ENCODE measurements at regions not wholly inside any gene's neighbourhood (a gene's known extent, or its start where the extent isn't known, plus 50 kb on each side); places are given as distances from the start of the nearest gene placed in this dataset.
"Not testable (repeated sequence)": the region's sequence is repeated elsewhere in the genome, so short reads cannot be mapped to it uniquely, and the experiment has no call there.

- intact Hi-C loops (cut with micrococcal nuclease); H3K4me3 Mint-ChIP-seq; CTCF ChIA-PET; H3K36me3 Mint-ChIP-seq; POLR2A ChIA-PET; H3K9me3 Mint-ChIP-seq; H3K4me1 Mint-ChIP-seq (ENCODE audit: low read depth); H3K27ac Mint-ChIP-seq; DNase-seq: not testable (repeated sequence)
- H3K27me3 Mint-ChIP-seq, result peaks cover 14% of the 10 kb centered on the region
Observed at GRCh38 chr19:40940771-40941170, 50.3 kb upstream of the CYP2B6 start.

GRCh38 chr19:40938007-40938406, 53.1 kb upstream of the CYP2B6 start:
- H3K27ac Mint-ChIP-seq, DNase-seq, CTCF ChIA-PET: not testable (repeated sequence)

DNA sequence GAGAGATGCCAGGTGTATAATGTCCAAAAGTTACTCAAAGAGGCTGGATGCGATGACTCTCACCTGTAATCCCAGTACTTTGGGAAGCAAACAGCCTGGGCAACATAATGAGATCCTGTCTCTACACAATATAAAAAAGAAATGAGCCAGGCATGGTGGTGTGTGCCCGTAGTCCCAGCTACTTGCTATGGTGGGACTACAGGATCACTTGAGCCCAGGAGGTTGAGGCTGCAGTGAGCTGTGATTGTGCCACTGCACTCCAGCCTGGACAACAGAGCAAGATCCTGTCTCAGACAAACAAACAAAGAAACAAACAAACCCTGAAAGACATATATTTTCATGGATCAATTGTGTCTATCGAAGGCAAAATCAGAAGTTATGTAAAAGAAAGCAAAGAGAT, 54.3 kb upstream of the CYP2B6 start:
- POLR2A ChIA-PET, result interaction anchor here (0.6 kb wide), 1 partner anchor 825 kb away, joined by 3 read pairs; no protein-coding TSS in a partner anchor
- Mint-ChIP-seq H3K9me3 (no peaks in the 10 kb centered on the region), H3K4me1 (ENCODE audit: low read depth) (peaks cover 7% of the 10 kb centered on the region), H3K4me3 (no peak overlapping the region), H3K27ac (no peak overlapping the region), H3K36me3 (no peaks in the 10 kb centered on the region), H3K27me3 (peaks cover 11% of the 10 kb centered on the region)
- CTCF ChIA-PET, result no interaction called here
- intact Hi-C loops (cut with micrococcal nuclease), result no loop called here
- no peak for DNase-seq

More at GRCh38 chr19:40938007-40938406, 53.1 kb upstream of the CYP2B6 start:
- POLR2A ChIA-PET; H3K36me3 Mint-ChIP-seq; intact Hi-C loops (cut with micrococcal nuclease); H3K27me3 Mint-ChIP-seq; H3K4me1 Mint-ChIP-seq (ENCODE audit: low read depth); H3K9me3 Mint-ChIP-seq; H3K4me3 Mint-ChIP-seq: not testable (repeated sequence)

- H3K27ac Mint-ChIP-seq, result no peak overlapping the region
- POLR2A ChIA-PET, result no interaction called here
- DNase-seq, result no peak
- CTCF ChIA-PET, result no interaction called here
- intact Hi-C loops (cut with micrococcal nuclease), result no loop called here
- H3K4me3 Mint-ChIP-seq, result no peak overlapping the region
- H3K27me3 Mint-ChIP-seq, result peaks cover 6% of the 10 kb centered on the region
- no peaks in the 10 kb centered on the region for H3K36me3 Mint-ChIP-seq
- H3K9me3 Mint-ChIP-seq, result no peaks in the 10 kb centered on the region
- H3K4me1 Mint-ChIP-seq (ENCODE audit: low read depth), result no peaks in the 10 kb centered on the region
Observed at GRCh38 chr19:40933025-40933424, 51.0 kb upstream of the CYP2A7 start.

DNA sequence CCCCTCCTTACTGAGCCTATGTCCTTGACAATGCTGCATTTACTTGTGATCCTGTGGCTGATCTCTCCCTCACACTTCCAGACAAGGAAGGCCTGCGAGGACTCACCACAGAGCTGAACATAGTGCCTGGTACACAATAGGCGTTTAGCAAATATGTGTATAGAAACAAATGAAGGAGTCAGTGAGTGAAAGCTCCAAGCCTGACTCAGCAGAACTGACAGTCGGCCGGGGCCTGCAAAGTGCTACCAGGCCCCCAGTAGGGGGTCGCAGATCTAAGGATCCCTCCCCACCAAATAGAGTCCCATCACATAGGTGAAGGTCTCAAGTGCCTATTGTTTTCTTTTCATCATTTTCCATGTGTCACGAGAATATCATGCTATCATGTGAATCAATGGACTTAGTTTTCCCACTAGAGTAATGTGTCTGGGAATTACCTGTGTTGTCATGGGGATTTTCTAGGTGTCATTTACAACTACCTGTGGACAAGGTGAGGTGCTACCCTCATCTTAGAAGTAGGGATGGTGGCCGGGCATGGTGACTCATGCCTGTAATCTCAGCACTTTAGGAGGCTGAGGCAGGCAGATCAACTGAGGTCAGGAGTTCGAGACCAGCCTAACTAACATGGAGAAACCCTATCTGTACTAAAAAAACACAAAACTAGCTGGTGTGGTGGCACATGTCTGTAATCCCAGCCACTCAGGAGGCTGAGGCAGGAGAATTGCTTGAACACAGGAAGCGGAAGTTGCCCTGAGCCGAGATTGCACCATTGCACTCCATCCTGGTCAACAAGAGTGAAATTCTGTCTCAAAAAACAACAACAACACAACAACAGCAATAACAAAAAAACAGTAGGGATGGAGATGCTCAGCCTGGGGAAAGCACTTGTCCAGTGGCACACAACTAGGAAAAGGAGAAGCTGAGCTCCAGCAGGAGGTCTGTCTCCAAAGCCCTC, 50.3 kb upstream of the CYP2A7 start:
- no peak for DNase-seq
- Mint-ChIP-seq H3K27me3 (peaks cover 6% of the 10 kb centered on the region), H3K4me3 (no peak overlapping the region), H3K9me3 (no peaks in the 10 kb centered on the region), H3K27ac (no peak overlapping the region), H3K4me1 (ENCODE audit: low read depth) (no peaks in the 10 kb centered on the region), H3K36me3 (no peaks in the 10 kb centered on the region)
- CTCF ChIA-PET, result interaction anchor here (0.6 kb wide), 1 partner anchor 892 kb away, joined by 3 read pairs; no protein-coding TSS in a partner anchor
- intact Hi-C loops (cut with micrococcal nuclease), result no loop called here
- POLR2A ChIA-PET, result no interaction called here

Data from activated CD4-positive, alpha-beta memory T cell treated with anti-CD3 and anti-CD28 coated beads for 36 hours (primary cell).